Activated CD8-positive, alpha-beta T cell treated with anti-CD3 and anti-CD28 coated beads, Interleukin-2, amount 10 ng/mL, durations not matched to agents 7 days and 5 days (primary cell): ENCODE measurements at regions not wholly inside any gene's neighbourhood (a gene's known extent, or its start where the extent isn't known, plus 50 kb on each side); places are given as distances from the start of the nearest gene placed in this dataset.
A peak's percentile ranks its signal among the peaks of the same experiment; 100 is the strongest.

Experiments used
- ATAC-seq: fragments of 150-1000 bp; cut with Tn5 transposase; one replicate; pipeline ENCODE4 v1.10.0; 2021; ENCODE audit warnings: moderate library complexity
- CTCF ChIA-PET: fragments of 350-600 bp; sonication (Branson Sonifier 250); formaldehyde crosslinking; loops from one replicate; lab custom pipeline; 2021; ENCODE audit warnings: antibody characterized with exemption; lab: Charles Lee
- POLR2A ChIA-PET: fragments of 350-600 bp; sonication (Branson Sonifier 250); formaldehyde crosslinking; loops from one replicate; lab custom pipeline; 2021; ENCODE audit warnings: antibody characterized with exemption; lab: Charles Lee
- DNase-seq: peaks from one replicate; pipeline ENCODE4 v3.0.0-alpha.2; 2020
- H3K27ac Mint-ChIP-seq: one replicate; pipeline ENCODE4 v1.8.0; 2021; ENCODE audit warnings: mild to moderate bottlenecking, mixed read lengths
- H3K27me3 Mint-ChIP-seq: one replicate; pipeline ENCODE4 v1.8.0; 2021; ENCODE audit warnings: low read depth, mixed read lengths
- H3K36me3 Mint-ChIP-seq: one replicate; pipeline ENCODE4 v1.8.0; 2021; ENCODE audit warnings: low read depth, mixed read lengths
- H3K4me1 Mint-ChIP-seq: one replicate; pipeline ENCODE4 v1.8.0; 2021; ENCODE audit warnings: low read depth, mixed read lengths
- H3K4me3 Mint-ChIP-seq: one replicate; pipeline ENCODE4 v1.8.0; 2021; ENCODE audit warnings: mild to moderate bottlenecking, mixed read lengths
- H3K9me3 Mint-ChIP-seq: one replicate; pipeline ENCODE4 v1.8.0; 2022; ENCODE audit warnings: mixed read lengths; ENCODE audit not compliant: insufficient read depth

DNA sequence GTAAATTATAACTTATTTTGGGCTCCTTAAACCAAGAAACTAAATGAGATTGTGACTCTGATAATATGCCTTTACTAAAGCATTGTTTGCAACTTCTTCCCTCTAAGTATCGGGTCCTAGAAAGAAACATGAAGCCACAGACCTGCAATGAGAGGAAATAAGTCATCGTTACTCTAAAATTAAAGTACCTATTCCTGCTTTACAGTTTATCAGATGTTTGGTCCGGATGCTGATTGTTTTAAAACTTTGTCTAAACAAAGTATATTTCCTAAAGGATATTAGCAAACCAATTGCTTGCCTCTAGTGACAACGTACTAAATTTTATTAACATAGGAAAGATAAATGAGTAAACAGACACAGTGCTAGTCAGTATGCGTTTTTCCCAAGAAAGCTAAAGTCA lies 216.8 kb downstream of the GJA1 start:
- DNase-seq (no peak), ATAC-seq (no peak)
- Mint-ChIP-seq H3K27me3 (no peaks in the 10 kb centered on the region), H3K36me3 (no peaks in the 10 kb centered on the region), H3K9me3 (no peaks in the 10 kb centered on the region), H3K27ac (peak overlapping the region; percentile 23), H3K4me1 (peaks cover 24% of the 10 kb centered on the region), H3K4me3 (peak overlapping the region; percentile 29)
- ChIA-PET CTCF (no interaction called here), POLR2A (no interaction called here)

DNA sequence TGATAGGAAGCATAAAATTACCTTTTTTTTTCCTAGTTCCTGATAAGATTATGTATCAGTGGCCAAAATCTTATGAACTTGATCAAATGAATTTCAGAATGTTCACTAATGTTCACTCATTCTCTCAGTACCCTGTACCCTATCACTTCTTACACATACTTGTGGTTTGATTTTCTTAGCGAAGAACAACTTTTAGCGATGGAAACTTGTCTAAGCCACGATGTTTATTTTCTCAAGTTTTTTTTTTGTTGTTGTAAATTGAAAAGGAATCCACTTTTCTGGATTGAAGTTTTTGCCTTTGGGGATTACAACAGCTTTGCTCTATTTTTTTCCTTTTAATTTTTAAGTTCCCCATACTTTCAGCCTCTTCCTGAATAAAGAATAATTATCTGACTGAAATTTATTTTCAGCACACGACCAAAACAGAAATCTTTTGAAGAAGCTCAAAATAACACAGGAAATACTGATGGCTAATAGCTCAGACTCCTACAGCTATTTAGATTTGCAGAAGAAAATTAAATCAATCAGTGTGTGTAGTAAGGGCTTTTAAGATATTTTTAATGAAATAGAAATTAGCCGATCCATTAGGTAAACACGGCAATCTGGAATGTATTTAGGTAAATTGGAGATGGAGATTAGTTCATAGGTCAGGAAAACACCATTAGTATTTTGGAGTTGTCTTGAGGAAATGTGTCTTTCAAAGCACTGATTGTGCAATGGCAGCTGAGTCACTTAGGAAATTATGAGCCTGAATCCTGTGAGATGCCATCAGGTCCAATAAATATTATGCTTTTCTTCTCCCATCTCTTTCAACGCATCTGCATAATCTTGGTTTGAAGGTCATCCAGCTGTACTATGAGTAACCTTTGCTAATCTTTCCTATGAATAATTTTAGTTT lies 217.5 kb downstream of the GJA1 start:
- no peaks in the 10 kb centered on the region for H3K9me3 Mint-ChIP-seq
- H3K36me3 Mint-ChIP-seq, result no peaks in the 10 kb centered on the region
- POLR2A ChIA-PET, result no interaction called here
- ATAC-seq (no peak), DNase-seq (no peak)
- peaks cover 24% of the 10 kb centered on the region for H3K4me1 Mint-ChIP-seq
- CTCF ChIA-PET, result no interaction called here
- no peaks in the 10 kb centered on the region for H3K27me3 Mint-ChIP-seq
- no peak overlapping the region for H3K27ac Mint-ChIP-seq
- H3K4me3 Mint-ChIP-seq, result no peak overlapping the region

GRCh38 chr6:121653624-121654008 lies 218.2 kb downstream of the GJA1 start:
- Mint-ChIP-seq H3K4me1 (peaks cover 24% of the 10 kb centered on the region), H3K9me3 (no peaks in the 10 kb centered on the region), H3K27me3 (no peaks in the 10 kb centered on the region), H3K4me3 (no peak overlapping the region), H3K36me3 (no peaks in the 10 kb centered on the region), H3K27ac (no peak overlapping the region)
- ChIA-PET CTCF (no interaction called here), POLR2A (no interaction called here)
- DNase-seq (no peak), ATAC-seq (no peak)

GRCh38 chr6:121657972-121658371 lies 222.5 kb downstream of the GJA1 start:
- peaks cover 1% of the 10 kb centered on the region for H3K4me1 Mint-ChIP-seq
- H3K4me3 Mint-ChIP-seq, result no peak overlapping the region
- ChIA-PET POLR2A (no interaction called here), CTCF (no interaction called here)
- no peak for ATAC-seq
- H3K27ac Mint-ChIP-seq, result no peak overlapping the region
- no peak for DNase-seq
- H3K27me3 Mint-ChIP-seq, result no peaks in the 10 kb centered on the region
- H3K9me3 Mint-ChIP-seq, result no peaks in the 10 kb centered on the region
- H3K36me3 Mint-ChIP-seq, result no peaks in the 10 kb centered on the region

DNA sequence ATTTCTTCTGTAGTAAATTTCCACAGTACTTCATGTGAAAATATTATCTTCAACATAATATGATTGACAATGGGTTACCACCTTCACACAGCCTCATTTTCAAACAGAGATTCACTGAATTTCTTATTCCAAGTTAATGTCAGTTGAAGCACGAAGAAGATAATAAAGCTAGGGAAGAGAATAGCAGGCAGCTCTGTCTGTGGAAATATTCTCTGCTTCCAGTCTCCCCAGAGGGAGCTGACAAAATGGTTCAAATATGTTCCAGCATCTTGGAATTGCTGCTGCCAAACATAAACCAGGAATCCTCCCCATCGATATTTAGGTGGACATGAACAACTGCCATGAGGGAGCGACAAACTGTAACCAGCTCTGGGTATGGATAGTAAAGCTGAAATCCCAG lies 224.8 kb downstream of the GJA1 start:
- ATAC-seq (no peak), DNase-seq (no peak)
- CTCF ChIA-PET, result no interaction called here
- POLR2A ChIA-PET, result no interaction called here
- H3K9me3 Mint-ChIP-seq, result no peaks in the 10 kb centered on the region
- H3K36me3 Mint-ChIP-seq, result no peaks in the 10 kb centered on the region
- no peaks in the 10 kb centered on the region for H3K4me1 Mint-ChIP-seq
- no peaks in the 10 kb centered on the region for H3K27me3 Mint-ChIP-seq
- H3K4me3 Mint-ChIP-seq, result no peak overlapping the region
- no peak overlapping the region for H3K27ac Mint-ChIP-seq

DNA sequence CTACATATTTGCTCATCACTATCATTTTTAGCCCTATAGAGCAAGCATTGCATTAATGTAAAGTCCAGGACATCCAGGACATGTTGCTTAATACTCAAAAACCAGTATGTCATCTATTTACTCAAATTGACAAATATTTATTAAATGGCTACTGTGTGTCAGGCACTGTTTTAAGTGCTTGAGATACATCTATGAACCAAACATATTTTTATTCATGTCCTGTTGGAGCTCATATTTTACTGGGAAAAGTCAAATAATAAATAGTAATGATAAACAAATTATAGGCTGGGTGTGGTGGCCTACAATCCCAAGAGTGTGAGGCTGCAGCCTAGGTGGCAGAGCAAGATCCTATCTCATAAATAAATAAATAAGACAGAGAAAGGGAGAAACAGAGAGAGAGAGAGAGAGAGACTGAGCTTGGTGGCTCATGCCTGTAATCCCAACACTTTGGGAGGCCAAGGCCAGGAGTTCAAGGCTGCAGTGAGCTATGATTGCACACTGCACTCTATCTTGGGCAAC lies 227.9 kb downstream of the GJA1 start:
- H3K36me3 Mint-ChIP-seq, result no peaks in the 10 kb centered on the region
- H3K27me3 Mint-ChIP-seq, result no peaks in the 10 kb centered on the region
- H3K9me3 Mint-ChIP-seq, result no peaks in the 10 kb centered on the region
- H3K4me1 Mint-ChIP-seq, result no peaks in the 10 kb centered on the region
- ChIA-PET CTCF (no interaction called here), POLR2A (no interaction called here)
- H3K4me3 Mint-ChIP-seq, result no peak overlapping the region
- no peak overlapping the region for H3K27ac Mint-ChIP-seq
- no peak for DNase-seq
- no peak for ATAC-seq

DNA sequence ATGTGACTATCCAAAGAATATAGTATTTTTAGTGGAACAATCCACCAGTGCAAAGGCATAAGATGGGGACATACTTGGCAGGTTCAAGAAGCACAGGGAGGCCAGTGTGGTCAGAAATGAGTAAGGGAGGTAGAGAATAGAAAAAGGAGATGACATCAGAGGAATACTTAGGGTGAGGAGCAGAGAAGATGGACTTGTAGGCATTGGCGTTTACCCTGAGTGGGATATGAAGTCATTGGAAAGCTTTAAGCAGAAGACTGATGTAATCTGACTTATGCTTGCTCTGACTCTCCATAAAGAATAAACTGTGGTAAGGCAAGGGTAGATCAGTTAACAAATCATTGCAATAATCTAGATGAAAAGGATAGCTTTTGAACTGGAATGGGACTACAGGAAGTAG lies 228.7 kb downstream of the GJA1 start:
- Mint-ChIP-seq H3K9me3 (no peaks in the 10 kb centered on the region), H3K27ac (no peak overlapping the region), H3K4me1 (no peaks in the 10 kb centered on the region), H3K27me3 (no peaks in the 10 kb centered on the region), H3K4me3 (no peak overlapping the region), H3K36me3 (no peaks in the 10 kb centered on the region)
- ChIA-PET POLR2A (no interaction called here), CTCF (no interaction called here)
- no peak for DNase-seq
- no peak for ATAC-seq

- no peak for DNase-seq
- H3K27me3 Mint-ChIP-seq, result no peaks in the 10 kb centered on the region
- no peaks in the 10 kb centered on the region for H3K9me3 Mint-ChIP-seq
- H3K36me3 Mint-ChIP-seq, result no peaks in the 10 kb centered on the region
- no peak overlapping the region for H3K4me3 Mint-ChIP-seq
- no peak for ATAC-seq
- H3K27ac Mint-ChIP-seq, result no peak overlapping the region
- H3K4me1 Mint-ChIP-seq, result no peaks in the 10 kb centered on the region
- ChIA-PET CTCF (no interaction called here), POLR2A (no interaction called here)
Measured at GRCh38 chr6:121666814-121667213, 231.4 kb downstream of the GJA1 start.

GRCh38 chr6:121668259-121668658 lies 232.8 kb downstream of the GJA1 start:
- H3K4me1 Mint-ChIP-seq, result no peaks in the 10 kb centered on the region
- no peak overlapping the region for H3K4me3 Mint-ChIP-seq
- H3K27me3 Mint-ChIP-seq, result no peaks in the 10 kb centered on the region
- POLR2A ChIA-PET, result no interaction called here
- ATAC-seq, result no peak
- no peaks in the 10 kb centered on the region for H3K9me3 Mint-ChIP-seq
- CTCF ChIA-PET, result no interaction called here
- no peak for DNase-seq
- no peak overlapping the region for H3K27ac Mint-ChIP-seq
- no peaks in the 10 kb centered on the region for H3K36me3 Mint-ChIP-seq

DNA sequence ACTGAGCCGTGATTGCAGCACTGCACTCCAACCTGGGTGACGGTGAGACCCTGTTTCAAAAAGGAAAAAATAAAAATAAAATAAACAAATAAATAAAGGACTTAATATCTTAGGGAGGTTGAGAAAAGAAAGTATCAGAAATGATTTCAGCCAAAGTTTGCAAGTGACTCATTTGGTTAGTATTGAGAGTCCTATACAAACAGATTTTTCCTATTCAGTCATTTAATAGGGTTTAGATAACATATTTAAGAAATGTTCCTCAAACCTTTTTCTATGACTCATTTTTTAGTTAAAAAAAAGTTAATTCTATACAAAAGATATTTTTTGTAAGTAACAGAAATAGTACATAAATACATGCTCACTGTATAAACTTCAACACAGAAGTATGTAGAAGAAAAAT lies 235.1 kb downstream of the GJA1 start:
- no peaks in the 10 kb centered on the region for H3K27me3 Mint-ChIP-seq
- CTCF ChIA-PET, result no interaction called here
- POLR2A ChIA-PET, result no interaction called here
- no peak for DNase-seq
- no peak overlapping the region for H3K27ac Mint-ChIP-seq
- H3K4me3 Mint-ChIP-seq, result no peak overlapping the region
- no peaks in the 10 kb centered on the region for H3K9me3 Mint-ChIP-seq
- H3K36me3 Mint-ChIP-seq, result no peaks in the 10 kb centered on the region
- H3K4me1 Mint-ChIP-seq, result no peaks in the 10 kb centered on the region
- no peak for ATAC-seq

DNA sequence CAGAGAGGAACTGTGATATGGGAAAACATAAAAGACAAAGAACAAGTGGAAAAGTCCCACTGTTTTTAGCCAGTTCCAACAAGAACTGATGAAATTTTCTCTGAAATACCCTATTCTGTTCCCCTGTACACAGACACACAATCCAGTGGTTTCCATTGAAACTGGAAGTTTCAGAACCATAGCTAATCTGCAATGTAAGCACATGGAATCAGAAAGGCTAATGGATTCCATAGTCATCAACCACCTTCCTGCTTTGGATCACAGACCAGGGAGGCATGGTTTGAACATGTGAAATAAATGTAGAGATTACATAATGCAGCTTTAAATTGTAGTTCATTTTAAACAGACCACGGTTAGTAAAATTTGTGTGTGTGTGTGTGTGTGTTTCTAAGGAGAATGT lies 242.1 kb downstream of the GJA1 start:
- no peaks in the 10 kb centered on the region for H3K4me1 Mint-ChIP-seq
- DNase-seq (no peak), ATAC-seq (no peak)
- H3K27ac Mint-ChIP-seq, result no peak overlapping the region
- CTCF ChIA-PET, result no interaction called here
- H3K36me3 Mint-ChIP-seq, result no peaks in the 10 kb centered on the region
- H3K4me3 Mint-ChIP-seq, result no peak overlapping the region
- H3K27me3 Mint-ChIP-seq, result no peaks in the 10 kb centered on the region
- H3K9me3 Mint-ChIP-seq, result no peaks in the 10 kb centered on the region
- POLR2A ChIA-PET, result no interaction called here

GRCh38 chr6:121678245-121678644 lies 242.8 kb downstream of the GJA1 start:
- Mint-ChIP-seq H3K36me3 (no peaks in the 10 kb centered on the region), H3K27me3 (no peaks in the 10 kb centered on the region), H3K9me3 (no peaks in the 10 kb centered on the region), H3K4me1 (no peaks in the 10 kb centered on the region), H3K27ac (no peak overlapping the region), H3K4me3 (no peak overlapping the region)
- DNase-seq (no peak), ATAC-seq (no peak)
- POLR2A ChIA-PET, result no interaction called here
- CTCF ChIA-PET, result no interaction called here

GRCh38 chr6:121680058-121680457 lies 244.6 kb downstream of the GJA1 start:
- Mint-ChIP-seq H3K9me3 (no peaks in the 10 kb centered on the region), H3K36me3 (no peaks in the 10 kb centered on the region), H3K27ac (no peak overlapping the region), H3K27me3 (no peaks in the 10 kb centered on the region), H3K4me1 (no peaks in the 10 kb centered on the region), H3K4me3 (no peak overlapping the region)
- POLR2A ChIA-PET, result no interaction called here
- ATAC-seq (no peak), DNase-seq (no peak)
- CTCF ChIA-PET, result no interaction called here
